Smooth muscle cell (in vitro differentiated cells): ENCODE measurements at regions not wholly inside any gene's neighbourhood (a gene's known extent, or its start where the extent isn't known, plus 50 kb on each side); places are given as distances from the start of the nearest gene placed in this dataset.
A peak's percentile ranks its signal among the peaks of the same experiment; 100 is the strongest.

Experiments used
- DNase-seq: peaks from one replicate; lab custom pipeline; 2025; ENCODE audit not compliant: unreplicated experiment; lab: John Stamatoyannopoulos, UW
- H2AFZ ChIP-seq: fragments of 200-600 bp; sonication (generic); 2 replicates; pipeline ENCODE4 v1.6.0; 2016; ENCODE audit warnings: antibody characterized with exemption, low read depth, mild to moderate bottlenecking
- H3F3A ChIP-seq: fragments of 200-600 bp; sonication (generic); 2 replicates; pipeline ENCODE4 v1.6.0; 2017; ENCODE audit warnings: antibody characterized with exemption, low read depth
- H3K27ac ChIP-seq: fragments of 200-600 bp; sonication (generic); 2 replicates; pipeline ENCODE4 v1.5.1; 2016; ENCODE audit warnings: low read depth, mild to moderate bottlenecking
- H3K27me3 ChIP-seq: fragments of 200-600 bp; sonication (generic); 2 replicates; pipeline ENCODE4 v1.6.1; 2016; ENCODE audit warnings: low read depth, mild to moderate bottlenecking
- H3K36me3 ChIP-seq: fragments of 200-600 bp; sonication (generic); 2 replicates; pipeline ENCODE4 v1.5.1; 2016; ENCODE audit warnings: low read depth
- H3K4me1 ChIP-seq: fragments of 200-600 bp; sonication (generic); 2 replicates; pipeline ENCODE4 v1.5.1; 2016; ENCODE audit warnings: low read depth
- H3K4me2 ChIP-seq: fragments of 200-600 bp; sonication (generic); 2 replicates; pipeline ENCODE4 v1.6.0; 2016; ENCODE audit warnings: mild to moderate bottlenecking
- H3K4me3 ChIP-seq: fragments of 200-600 bp; sonication (generic); 2 replicates; pipeline ENCODE4 v1.5.1; 2016; ENCODE audit warnings: mild to moderate bottlenecking
- H3K79me2 ChIP-seq: fragments of 200-600 bp; sonication (generic); 2 replicates; pipeline ENCODE4 v1.6.0; 2016; ENCODE audit warnings: low read depth, mild to moderate bottlenecking
- H3K9ac ChIP-seq: fragments of 200-600 bp; sonication (generic); 2 replicates; pipeline ENCODE4 v1.6.0; 2016; ENCODE audit warnings: low read depth
- H3K9me3 ChIP-seq: fragments of 200-600 bp; sonication (generic); replicated peaks from 2 replicates; pipeline ENCODE4 v1.5.1; 2016; ENCODE audit warnings: low read depth
- H4K20me1 ChIP-seq: fragments of 200-600 bp; sonication (generic); 2 replicates; pipeline ENCODE4 v1.6.0; 2016; ENCODE audit warnings: low read depth
- WGBS: methylation state at CpG from one replicate; pipeline ENCODE4 v1.1.7; 2016; ENCODE audit warnings: low lambda C conversion rate; 5-methylcytosine and 5-hydroxymethylcytosine counted together
- TF ChIP-seq, protein P1 (sequence below): fragments of 200-600 bp; sonication (generic); IDR thresholded peaks from 2 replicates; pipeline ENCODE4 v1.5.1; 2017; ENCODE audit warnings: borderline replicate concordance, mild to moderate bottlenecking, antibody characterized with exemption; ENCODE audit not compliant: insufficient read depth, poor library complexity, severe bottlenecking

GRCh38 chr15:59817834-59818233 is 128.7 kb upstream of the BNIP2 start:
- Histone ChIP-seq H3K79me2 (no peaks in the 10 kb centered on the region), H3K4me1 (no peaks in the 10 kb centered on the region), H3F3A (no peaks in the 10 kb centered on the region), H3K27me3 (peaks cover 51% of the 10 kb centered on the region), H4K20me1 (no peaks in the 10 kb centered on the region), H3K9ac (no peak overlapping the region), H3K27ac (no peak overlapping the region), H3K36me3 (no peaks in the 10 kb centered on the region), H3K4me3 (no peak overlapping the region), H2AFZ (no peak overlapping the region), H3K9me3 (no peaks in the 10 kb centered on the region), H3K4me2 (no peak overlapping the region)
- 83% methylated on average over 5 of the region's 5 CpGs for WGBS
- TF ChIP-seq, protein P1, sequence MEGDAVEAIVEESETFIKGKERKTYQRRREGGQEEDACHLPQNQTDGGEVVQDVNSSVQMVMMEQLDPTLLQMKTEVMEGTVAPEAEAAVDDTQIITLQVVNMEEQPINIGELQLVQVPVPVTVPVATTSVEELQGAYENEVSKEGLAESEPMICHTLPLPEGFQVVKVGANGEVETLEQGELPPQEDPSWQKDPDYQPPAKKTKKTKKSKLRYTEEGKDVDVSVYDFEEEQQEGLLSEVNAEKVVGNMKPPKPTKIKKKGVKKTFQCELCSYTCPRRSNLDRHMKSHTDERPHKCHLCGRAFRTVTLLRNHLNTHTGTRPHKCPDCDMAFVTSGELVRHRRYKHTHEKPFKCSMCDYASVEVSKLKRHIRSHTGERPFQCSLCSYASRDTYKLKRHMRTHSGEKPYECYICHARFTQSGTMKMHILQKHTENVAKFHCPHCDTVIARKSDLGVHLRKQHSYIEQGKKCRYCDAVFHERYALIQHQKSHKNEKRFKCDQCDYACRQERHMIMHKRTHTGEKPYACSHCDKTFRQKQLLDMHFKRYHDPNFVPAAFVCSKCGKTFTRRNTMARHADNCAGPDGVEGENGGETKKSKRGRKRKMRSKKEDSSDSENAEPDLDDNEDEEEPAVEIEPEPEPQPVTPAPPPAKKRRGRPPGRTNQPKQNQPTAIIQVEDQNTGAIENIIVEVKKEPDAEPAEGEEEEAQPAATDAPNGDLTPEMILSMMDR: no peak
- DNase-seq: no peak

GRCh38 chr15:59817053-59817452 is 127.9 kb upstream of the BNIP2 start:
- H3K9ac ChIP-seq: no peak overlapping the region
- DNase-seq: no peak
- WGBS: 91% methylated on average over 1 of the region's 1 CpG
- no peak overlapping the region for H3K27ac ChIP-seq
- no peaks in the 10 kb centered on the region for H3K9me3 ChIP-seq
- no peaks in the 10 kb centered on the region for H3K79me2 ChIP-seq
- H3K4me1 ChIP-seq: no peaks in the 10 kb centered on the region
- TF ChIP-seq, protein P1: no peak
- no peaks in the 10 kb centered on the region for H3F3A ChIP-seq
- H2AFZ ChIP-seq: no peak overlapping the region
- peaks cover 51% of the 10 kb centered on the region for H3K27me3 ChIP-seq
- no peak overlapping the region for H3K4me3 ChIP-seq
- H3K4me2 ChIP-seq: no peak overlapping the region
- H4K20me1 ChIP-seq: no peaks in the 10 kb centered on the region
- no peaks in the 10 kb centered on the region for H3K36me3 ChIP-seq

- no peak overlapping the region for H3K4me3 ChIP-seq
- 86% methylated on average over 8 of the region's 8 CpGs for WGBS
Measured at GRCh38 chr15:59814409-59814808, 125.3 kb upstream of the BNIP2 start.

DNA sequence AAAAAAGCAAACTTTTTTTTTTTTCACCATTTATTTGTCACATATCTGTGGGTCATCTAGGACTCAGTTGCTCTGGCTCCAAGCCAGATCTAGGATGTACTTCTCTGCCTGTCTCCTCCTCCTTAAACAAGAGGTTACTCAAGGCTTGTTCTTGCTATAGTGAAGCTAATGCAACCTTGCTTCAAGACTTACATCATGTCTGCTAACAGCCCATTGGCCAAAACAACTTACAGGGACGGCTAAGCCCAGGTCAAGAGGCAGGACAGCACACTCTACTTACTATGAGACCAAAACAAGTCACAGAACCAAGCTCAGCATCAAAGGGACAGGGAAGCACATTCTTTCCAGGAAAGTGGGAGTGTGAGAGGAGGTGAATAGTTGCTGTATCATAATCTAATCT is 123.8 kb upstream of the BNIP2 start:
- Histone ChIP-seq H3K36me3 (no peaks in the 10 kb centered on the region), H3K4me3 (no peak overlapping the region), H3F3A (no peaks in the 10 kb centered on the region), H2AFZ (no peak overlapping the region), H3K4me1 (no peaks in the 10 kb centered on the region), H3K9ac (no peak overlapping the region), H3K4me2 (peak overlapping the region; percentile 42), H3K27me3 (peaks cover 35% of the 10 kb centered on the region), H4K20me1 (no peaks in the 10 kb centered on the region), H3K27ac (no peak overlapping the region), H3K9me3 (no peaks in the 10 kb centered on the region), H3K79me2 (no peaks in the 10 kb centered on the region)
- DNase-seq: no peak
- 60% methylated on average over 1 of the region's 1 CpG for WGBS
- TF ChIP-seq, protein P1: no peak

More at GRCh38 chr15:59814409-59814808, 125.3 kb upstream of the BNIP2 start:
- no peaks in the 10 kb centered on the region for H4K20me1 ChIP-seq
- no peaks in the 10 kb centered on the region for H3K4me1 ChIP-seq
- no peak for DNase-seq
- H3F3A ChIP-seq: no peaks in the 10 kb centered on the region
- no peak overlapping the region for H2AFZ ChIP-seq
- no peaks in the 10 kb centered on the region for H3K36me3 ChIP-seq
- H3K27me3 ChIP-seq: peaks cover 50% of the 10 kb centered on the region
- TF ChIP-seq, protein P1: no peak
- no peak overlapping the region for H3K9ac ChIP-seq
- H3K9me3 ChIP-seq: no peaks in the 10 kb centered on the region
- no peaks in the 10 kb centered on the region for H3K79me2 ChIP-seq
- no peak overlapping the region for H3K27ac ChIP-seq
- no peak overlapping the region for H3K4me2 ChIP-seq
